OCI-LY3 (cell line): ENCODE measurements at regions not wholly inside any gene's neighbourhood (a gene's known extent, or its start where the extent isn't known, plus 50 kb on each side); places are given as distances from the start of the nearest gene placed in this dataset.

Experiments used
- CTCF ChIP-seq: fragments of 200-600, 300-600 bp; sonication (generic); IDR thresholded peaks from 2 replicates; pipeline ENCODE4 v1.5.1; 2014; ENCODE audit warnings: antibody characterized with exemption, low read length, low read depth
- EZH2phosphoT487 ChIP-seq: fragments of 200-600 bp; shearing (Covaris generic); IDR thresholded peaks from 2 replicates; pipeline ENCODE4 v1.6.1; 2018; ENCODE audit warnings: antibody characterized with exemption, mixed run types, low read depth

DNA sequence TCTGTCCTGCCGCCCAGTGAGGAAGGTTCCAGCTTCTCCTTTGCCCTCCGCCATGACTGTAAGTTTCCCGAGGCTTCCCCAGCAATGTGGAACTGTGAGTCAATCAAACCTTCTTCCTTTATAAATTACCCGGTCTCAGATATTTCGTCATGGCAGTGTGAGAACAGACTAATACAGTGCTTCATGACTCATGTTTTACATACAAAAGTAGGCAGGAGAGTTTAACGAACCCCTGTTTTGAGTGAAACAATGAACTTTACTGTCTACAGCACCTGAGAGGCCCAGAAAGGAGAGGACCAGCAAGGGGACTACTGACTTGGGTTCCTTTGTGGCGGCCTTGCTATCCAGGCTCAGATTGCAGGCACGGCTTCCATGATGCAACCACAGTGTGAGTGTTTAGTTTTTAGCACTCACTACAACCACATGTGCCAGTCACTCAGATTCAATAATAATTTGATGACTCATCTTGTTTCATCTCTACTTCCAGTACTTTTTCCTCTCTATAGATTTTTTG is 139.1 kb upstream of the CLINT1 start:
- TF ChIP-seq CTCF = no peak
- no peak for TF ChIP-seq EZH2phosphoT487
